OCI-LY7 (cell line): ENCODE measurements at regions not wholly inside any gene's neighbourhood (a gene's known extent, or its start where the extent isn't known, plus 50 kb on each side); places are given as distances from the start of the nearest gene placed in this dataset.

Source experiments
- EZH2phosphoT487 ChIP-seq: fragments of 200-600 bp; sonication (generic); IDR thresholded peaks from 2 replicates; pipeline ENCODE4 v1.6.1; 2018; ENCODE audit warnings: low read depth, borderline replicate concordance, mild to moderate bottlenecking, mixed run types, antibody characterized with exemption, low read length, moderate library complexity, mixed read lengths
- TF ChIP-seq, protein P1 (sequence below): fragments of 200-600 bp; sonication (generic); conservative IDR thresholded peaks from 2 replicates; pipeline ENCODE4 v1.5.1; 2014; ENCODE audit warnings: mild to moderate bottlenecking, antibody characterized with exemption, low read length, moderate library complexity, mixed read lengths

DNA sequence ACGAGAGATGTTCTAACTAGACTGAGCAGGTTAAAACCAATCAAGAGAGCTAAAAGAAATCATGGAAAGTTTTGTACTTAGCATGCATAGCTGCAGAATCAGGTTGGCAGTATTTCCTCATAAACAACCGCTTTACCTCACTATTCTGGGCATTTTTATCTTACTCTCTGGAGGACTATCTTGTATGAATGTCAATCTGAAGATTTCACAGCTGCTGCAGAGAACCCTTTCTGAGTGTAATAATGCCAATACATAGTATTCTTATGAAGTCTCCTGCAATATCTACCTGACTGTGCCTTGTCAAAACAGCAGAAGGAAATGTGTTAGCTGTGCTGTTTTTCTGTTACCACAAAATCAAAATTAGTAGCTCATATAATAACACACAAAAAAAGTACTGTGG lies 705.9 kb upstream of the FSHR start:
- TF ChIP-seq, protein P1, sequence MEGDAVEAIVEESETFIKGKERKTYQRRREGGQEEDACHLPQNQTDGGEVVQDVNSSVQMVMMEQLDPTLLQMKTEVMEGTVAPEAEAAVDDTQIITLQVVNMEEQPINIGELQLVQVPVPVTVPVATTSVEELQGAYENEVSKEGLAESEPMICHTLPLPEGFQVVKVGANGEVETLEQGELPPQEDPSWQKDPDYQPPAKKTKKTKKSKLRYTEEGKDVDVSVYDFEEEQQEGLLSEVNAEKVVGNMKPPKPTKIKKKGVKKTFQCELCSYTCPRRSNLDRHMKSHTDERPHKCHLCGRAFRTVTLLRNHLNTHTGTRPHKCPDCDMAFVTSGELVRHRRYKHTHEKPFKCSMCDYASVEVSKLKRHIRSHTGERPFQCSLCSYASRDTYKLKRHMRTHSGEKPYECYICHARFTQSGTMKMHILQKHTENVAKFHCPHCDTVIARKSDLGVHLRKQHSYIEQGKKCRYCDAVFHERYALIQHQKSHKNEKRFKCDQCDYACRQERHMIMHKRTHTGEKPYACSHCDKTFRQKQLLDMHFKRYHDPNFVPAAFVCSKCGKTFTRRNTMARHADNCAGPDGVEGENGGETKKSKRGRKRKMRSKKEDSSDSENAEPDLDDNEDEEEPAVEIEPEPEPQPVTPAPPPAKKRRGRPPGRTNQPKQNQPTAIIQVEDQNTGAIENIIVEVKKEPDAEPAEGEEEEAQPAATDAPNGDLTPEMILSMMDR: no peak
- no peak for TF ChIP-seq EZH2phosphoT487
